Keratinocyte (primary cell): ENCODE measurements at regions not wholly inside any gene's neighbourhood (a gene's known extent, or its start where the extent isn't known, plus 50 kb on each side); places are given as distances from the start of the nearest gene placed in this dataset.

Experiments
- DNase-seq: peaks from one replicate; pipeline ENCODE4 v3.0.0-alpha.2; 2011; ENCODE audit warnings: low read depth, missing footprints, low spot score
- FAIRE-seq: peaks from 2 replicates; lab custom pipeline; 2011; peaks lifted over from hg19 to GRCh38; lab: Jason Lieb, UNC
- H2AFZ ChIP-seq: 2 replicates; pipeline ENCODE4 v1.6.0; 2012; ENCODE audit warnings: low read length, control low read depth, inconsistent platforms; ENCODE audit not compliant: control insufficient read depth
- H3K27ac ChIP-seq: 2 replicates; pipeline ENCODE4 v1.5.1; 2011; ENCODE audit warnings: low read length; ENCODE audit not compliant: control insufficient read depth, insufficient read depth
- H3K27me3 ChIP-seq: 3 replicates; pipeline ENCODE4 v1.6.0; 2011; ENCODE audit warnings: low read length; ENCODE audit not compliant: control insufficient read depth, insufficient read depth; ENCODE audit errors: extremely low read depth
- H3K36me3 ChIP-seq, 2 experiments: 2 replicates in 1 of 2; 3 replicates in 1 of 2; pipeline ENCODE4 v1.5.1; 2011; ENCODE audit warnings: low read length in 2 of 2, mild to moderate bottlenecking in 1 of 2; ENCODE audit not compliant: control insufficient read depth in 2 of 2, insufficient read depth in 2 of 2; ENCODE audit errors: extremely low read depth in 1 of 2
- H3K4me1 ChIP-seq: 3 replicates; pipeline ENCODE4 v1.5.1; 2011; ENCODE audit warnings: low read length; ENCODE audit not compliant: control insufficient read depth, insufficient read depth; ENCODE audit errors: extremely low read depth
- H3K4me2 ChIP-seq: 3 replicates; pipeline ENCODE4 v1.6.0; 2011; ENCODE audit warnings: low read depth, low read length; ENCODE audit not compliant: control insufficient read depth, insufficient read depth; ENCODE audit errors: extremely low read depth
- H3K4me3 ChIP-seq, 3 experiments: fragments of 200-600 bp in 1 of 3; sonication (generic) in 1 of 3; 2 replicates in 2 of 3; 3 replicates in 1 of 3; pipeline ENCODE4 v1.5.1; 2011 to 2016; ENCODE audit warnings: low read length in 3 of 3, mild to moderate bottlenecking in 3 of 3, control low read depth in 2 of 3, inconsistent platforms in 1 of 3, low read depth in 1 of 3, mixed read lengths in 1 of 3, mixed run types in 1 of 3, moderate library complexity in 1 of 3; ENCODE audit not compliant: control insufficient read depth in 2 of 3, insufficient read depth in 2 of 3; ENCODE audit errors: extremely low read depth in 1 of 3
- H3K79me2 ChIP-seq: 2 replicates; pipeline ENCODE4 v1.6.0; 2012; ENCODE audit warnings: low read length; ENCODE audit not compliant: control insufficient read depth, insufficient read depth
- H3K9ac ChIP-seq: 3 replicates; pipeline ENCODE4 v1.6.0; 2011; ENCODE audit warnings: low read length; ENCODE audit not compliant: control insufficient read depth, insufficient read depth; ENCODE audit errors: extremely low read depth
- H3K9me1 ChIP-seq: 3 replicates; pipeline ENCODE4 v1.6.0; 2011; ENCODE audit warnings: low read length; ENCODE audit not compliant: control insufficient read depth, insufficient read depth; ENCODE audit errors: extremely low read depth
- H3K9me3 ChIP-seq: 2 replicates; pipeline ENCODE4 v1.5.1; 2012; ENCODE audit warnings: low read depth, low read length; ENCODE audit not compliant: control insufficient read depth
- H4K20me1 ChIP-seq: 3 replicates; pipeline ENCODE4 v1.6.0; 2011; ENCODE audit warnings: low read length; ENCODE audit not compliant: control insufficient read depth, insufficient read depth; ENCODE audit errors: extremely low read depth
- EZH2 ChIP-seq: IDR thresholded peaks from one replicate; pipeline ENCODE4 v1.6.1; 2012; ENCODE audit warnings: inconsistent platforms, mild to moderate bottlenecking, low read length, moderate library complexity
- dilution Hi-C: fragments of 300-500 bp; cut with MboI; formaldehyde crosslinking; loops from one replicate; pipeline ENCODE4 v1.7.0; 2020; ENCODE audit warnings: low sequenced_read_pairs; ENCODE audit not compliant: extremely low pct_ligation_motif_present
- TF ChIP-seq, protein P1 (sequence below), 3 experiments: IDR thresholded peaks in 1 of 3; conservative IDR thresholded peaks in 1 of 3; optimal IDR thresholded peaks in 1 of 3; 2 replicates in 2 of 3; 3 replicates in 1 of 3; pipeline versions ENCODE3 to v1.5.1; 2011; ENCODE audit warnings: low read length in 3 of 3, mild to moderate bottlenecking in 3 of 3, moderate library complexity in 2 of 3, control low read depth in 1 of 3, inconsistent platforms in 1 of 3; ENCODE audit not compliant: insufficient read depth in 2 of 3; ENCODE audit errors: extremely low read depth in 1 of 3

DNA sequence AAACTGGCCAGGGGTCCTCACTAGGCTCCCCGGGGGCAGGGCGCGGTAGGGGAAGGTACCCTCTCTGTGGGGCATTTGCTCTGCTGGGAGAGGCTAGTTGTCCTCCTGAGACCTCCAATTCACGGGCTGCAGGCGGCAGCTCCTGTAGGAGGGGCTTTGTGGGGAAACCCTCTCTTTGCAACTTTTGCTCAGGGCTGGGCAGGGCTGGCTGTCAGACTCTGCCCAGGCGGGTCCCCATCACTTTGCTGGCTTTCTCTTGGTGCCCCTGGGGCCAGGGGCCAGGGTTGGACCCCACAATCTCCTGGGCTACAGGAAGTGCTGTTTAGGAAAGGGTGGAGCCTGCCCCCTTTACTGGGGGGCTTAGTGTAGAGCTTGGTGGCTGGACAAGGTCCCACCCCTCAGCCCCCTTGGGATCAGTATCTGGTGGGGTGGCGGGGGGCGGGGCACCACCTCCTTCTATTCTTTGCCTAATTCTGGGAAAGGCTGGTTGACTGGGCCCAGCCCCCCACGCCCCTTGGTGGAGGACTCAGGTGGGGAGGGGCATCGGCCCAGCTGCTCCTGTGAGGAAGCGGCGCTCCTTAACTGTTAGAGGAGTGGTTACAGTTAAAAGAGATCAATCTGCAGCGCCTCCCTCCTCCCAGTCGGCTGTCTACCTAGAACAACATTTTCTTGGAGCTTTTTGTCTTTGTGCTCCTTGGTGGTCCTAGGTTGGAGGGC lies 918.7 kb downstream of the AACS start:
- no peaks in the 10 kb centered on the region for H3K4me1 ChIP-seq
- H3K4me2 ChIP-seq = no peak overlapping the region
- no peak overlapping the region for H3K27ac ChIP-seq
- H3K9ac ChIP-seq = no peak overlapping the region
- no peaks in the 10 kb centered on the region for H3K27me3 ChIP-seq
- TF ChIP-seq EZH2 = no peak
- TF ChIP-seq, protein P1, sequence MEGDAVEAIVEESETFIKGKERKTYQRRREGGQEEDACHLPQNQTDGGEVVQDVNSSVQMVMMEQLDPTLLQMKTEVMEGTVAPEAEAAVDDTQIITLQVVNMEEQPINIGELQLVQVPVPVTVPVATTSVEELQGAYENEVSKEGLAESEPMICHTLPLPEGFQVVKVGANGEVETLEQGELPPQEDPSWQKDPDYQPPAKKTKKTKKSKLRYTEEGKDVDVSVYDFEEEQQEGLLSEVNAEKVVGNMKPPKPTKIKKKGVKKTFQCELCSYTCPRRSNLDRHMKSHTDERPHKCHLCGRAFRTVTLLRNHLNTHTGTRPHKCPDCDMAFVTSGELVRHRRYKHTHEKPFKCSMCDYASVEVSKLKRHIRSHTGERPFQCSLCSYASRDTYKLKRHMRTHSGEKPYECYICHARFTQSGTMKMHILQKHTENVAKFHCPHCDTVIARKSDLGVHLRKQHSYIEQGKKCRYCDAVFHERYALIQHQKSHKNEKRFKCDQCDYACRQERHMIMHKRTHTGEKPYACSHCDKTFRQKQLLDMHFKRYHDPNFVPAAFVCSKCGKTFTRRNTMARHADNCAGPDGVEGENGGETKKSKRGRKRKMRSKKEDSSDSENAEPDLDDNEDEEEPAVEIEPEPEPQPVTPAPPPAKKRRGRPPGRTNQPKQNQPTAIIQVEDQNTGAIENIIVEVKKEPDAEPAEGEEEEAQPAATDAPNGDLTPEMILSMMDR (optimal IDR thresholded peaks at IDR 0.05 in 1 of 3, IDR thresholded peaks at IDR 0.05 in 1 of 3, conservative IDR thresholded peaks at IDR 0.05 in 1 of 3; ENCODE audit: extremely low read depth in 1 of 3, insufficient read depth in 2 of 3, low read length in 3 of 3) = no peak
- no peaks in the 10 kb centered on the region for H4K20me1 ChIP-seq
- no peak for DNase-seq
- no peaks in the 10 kb centered on the region for H3K9me3 ChIP-seq
- dilution Hi-C loops = no loop called here
- H3K9me1 ChIP-seq = no peaks in the 10 kb centered on the region
- no peaks in the 10 kb centered on the region for H3K79me2 ChIP-seq
- peak overlapping the region in 1 of 3 experiments; percentile 8 for H3K4me3 ChIP-seq
- no peaks in the 10 kb centered on the region for H3K36me3 ChIP-seq
- H2AFZ ChIP-seq = no peak overlapping the region
- no peak for FAIRE-seq

- Histone ChIP-seq H3K79me2 (no peaks in the 10 kb centered on the region), H3K9ac (no peak overlapping the region), H3K9me3 (no peaks in the 10 kb centered on the region), H3K27me3 (no peaks in the 10 kb centered on the region), H3K4me3 (no peak overlapping the region), H3K27ac (no peak overlapping the region), H3K4me1 (no peaks in the 10 kb centered on the region), H4K20me1 (no peaks in the 10 kb centered on the region), H2AFZ (no peak overlapping the region), H3K36me3 (no peaks in the 10 kb centered on the region), H3K9me1 (no peaks in the 10 kb centered on the region), H3K4me2 (no peak overlapping the region)
- dilution Hi-C loops = no loop called here
- DNase-seq (no peak), FAIRE-seq (no peak)
- TF ChIP-seq, protein P1 (optimal IDR thresholded peaks at IDR 0.05 in 1 of 3, IDR thresholded peaks at IDR 0.05 in 1 of 3, conservative IDR thresholded peaks at IDR 0.05 in 1 of 3; ENCODE audit: extremely low read depth in 1 of 3, insufficient read depth in 2 of 3, low read length in 3 of 3) = no peak
- TF ChIP-seq EZH2 = no peak
These were observed 923.3 kb downstream of the AACS start for GRCh38 chr12:125988545-125988944.
